ENCODE measurements at regions not wholly inside any gene's neighbourhood (a gene's known extent, or its start where the extent isn't known, plus 50 kb on each side); places are given as distances from the start of the nearest gene placed in this dataset.

GRCh38 chr16:49084628-49085390 lies 196.8 kb downstream of the CBLN1 start:
- no peaks in the 10 kb centered on the region for H3K36me3 ChIP-seq (ENCODE audit: control insufficient read depth in 1 of 2, insufficient read depth in 2 of 2, low read length in 2 of 2)
- H3K4me2 ChIP-seq (ENCODE audit: low read length): no peak overlapping the region
- peak; percentile 1 for DNase-seq (ENCODE audit: low read depth, low spot score)
- no peak for ATAC-seq
- no peaks in the 10 kb centered on the region for H3K4me1 ChIP-seq (ENCODE audit: control insufficient read depth in 1 of 2, insufficient read depth in 2 of 2, low read length in 2 of 2)
- H3K27ac ChIP-seq (ENCODE audit: low read depth, low read length): no peak overlapping the region
- ChIA-PET POLR2A (no interaction called here), RAD21 (ENCODE audit: low non-redundant PET in 1 of 2, low total read pairs in 2 of 2, uncharacterized antibody in 2 of 2, unreplicated experiment in 2 of 2) (no interaction called here), CTCF (no interaction called here)
- no TSS peak for BruUV-seq (replicated peaks)
- H3K4me3 ChIP-seq (replicated peaks in 1 of 2; ENCODE audit: low read depth in 1 of 2, low read length in 2 of 2): no peak overlapping the region
- TF ChIP-seq SIN3A (IDR thresholded peaks at IDR 0.05; ENCODE audit: low read depth) (no peak), POLR2A (IDR thresholded peaks at IDR 0.05; ENCODE audit: borderline replicate concordance, extremely low read depth, insufficient read depth, insufficient read length) (no peak), ELF1 (IDR thresholded peaks at IDR 0.05; ENCODE audit: borderline replicate concordance, low read depth) (no peak), ZFX (IDR thresholded peaks at IDR 0.05) (no peak), EZH2phosphoT487 (IDR thresholded peaks at IDR 0.05; ENCODE audit: borderline replicate concordance) (no peak), ZNF274 (IDR thresholded peaks at IDR 0.05; ENCODE audit: low read depth, low read length) (no peak), CEBPB (IDR thresholded peaks at IDR 0.05; ENCODE audit: low read depth) (peak; percentile 75), EGR1 (IDR thresholded peaks at IDR 0.05; ENCODE audit: low read depth) (no peak), REST (IDR thresholded peaks at IDR 0.05; ENCODE audit: low read depth) (no peak)
- TF ChIP-seq, protein P1, sequence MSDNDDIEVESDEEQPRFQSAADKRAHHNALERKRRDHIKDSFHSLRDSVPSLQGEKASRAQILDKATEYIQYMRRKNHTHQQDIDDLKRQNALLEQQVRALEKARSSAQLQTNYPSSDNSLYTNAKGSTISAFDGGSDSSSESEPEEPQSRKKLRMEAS (IDR thresholded peaks at IDR 0.05): peak; percentile 40
- TF ChIP-seq, protein P2, sequence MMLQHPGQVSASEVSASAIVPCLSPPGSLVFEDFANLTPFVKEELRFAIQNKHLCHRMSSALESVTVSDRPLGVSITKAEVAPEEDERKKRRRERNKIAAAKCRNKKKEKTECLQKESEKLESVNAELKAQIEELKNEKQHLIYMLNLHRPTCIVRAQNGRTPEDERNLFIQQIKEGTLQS (IDR thresholded peaks at IDR 0.05): peak; percentile 58; the same call in 1 of the 2 replicates
- H2AFZ ChIP-seq (ENCODE audit: low read depth, low read length, poor library complexity, severe bottlenecking): no peak overlapping the region
- no peaks in the 10 kb centered on the region; a peak in 1 of 4 replicates for H3K9me3 ChIP-seq (ENCODE audit: control insufficient read depth in 1 of 2, insufficient read depth in 1 of 2, low read depth in 1 of 2, low read length in 2 of 2)
- H3K79me2 ChIP-seq (ENCODE audit: insufficient read depth, low read length): no peaks in the 10 kb centered on the region
- no peak overlapping the region for H3K9ac ChIP-seq (ENCODE audit: low read length)
- H3K27me3 ChIP-seq (ENCODE audit: insufficient read depth, low read length): peaks cover 7% of the 10 kb centered on the region
- no peaks in the 10 kb centered on the region for H4K20me1 ChIP-seq (ENCODE audit: insufficient read depth)
- intact Hi-C loops (cut with micrococcal nuclease): no loop called here
- H3K9me2 ChIP-seq (ENCODE audit: insufficient read depth): no peaks in the 10 kb centered on the region
